Right ventricle myocardium superior (tissue), 1 donor: ENCODE measurements at regions not wholly inside any gene's neighbourhood (a gene's known extent, or its start where the extent isn't known, plus 50 kb on each side); places are given as distances from the start of the nearest gene placed in this dataset.
"Not testable (repeated sequence)": the region's sequence is repeated elsewhere in the genome, so short reads cannot be mapped to it uniquely, and the experiment has no call there.

Experiments used
- ATAC-seq: fragments of 200-7000 bp; cut with Tn5 transposase; one replicate; pipeline ENCODE4 v1.9.1; 2020; ENCODE audit warnings: mild to moderate bottlenecking; ENCODE audit not compliant: poor library complexity
- DNase-seq: peaks from one replicate; pipeline ENCODE4 v3.0.0-alpha.2; 2020
- intact Hi-C: fragments of 100-400 bp; cut with DNase I; formaldehyde crosslinking; loops from one replicate; pipeline ENCODE4 v1.11.2; 2022
- donor health status: DM: no; HTN: yes; CAD: no; lungs with severe emphysema.

GRCh38 chr2:138329162-138329561 lies 172.4 kb upstream of the SPOPL start:
- DNase-seq (no peak), ATAC-seq (no peak)
- intact Hi-C loops: no loop called here

GRCh38 chr2:138329591-138329990 lies 172.0 kb upstream of the SPOPL start:
- no peak for ATAC-seq
- DNase-seq: no peak
- intact Hi-C loops: no loop called here

DNA sequence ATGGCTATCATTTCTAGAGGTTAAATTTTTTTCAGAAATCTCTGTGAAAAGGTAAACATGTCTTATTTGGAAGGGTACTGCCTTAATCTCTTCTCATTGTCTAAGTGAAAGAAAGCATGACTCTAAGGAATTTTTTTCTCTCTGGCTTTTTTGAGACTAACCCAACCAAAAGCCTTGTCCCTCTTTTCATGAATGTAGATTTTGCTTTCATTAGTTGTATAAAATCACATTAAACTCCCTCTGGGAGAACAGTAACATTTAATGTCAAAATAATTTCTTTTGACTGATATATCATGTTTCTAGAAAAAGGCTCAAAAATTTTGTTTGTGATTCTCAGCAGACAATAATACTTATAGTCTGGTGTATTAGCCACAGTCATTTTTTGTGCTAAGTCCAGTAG lies 168.4 kb upstream of the SPOPL start:
- intact Hi-C loops: no loop called here
- no peak for DNase-seq
- no peak for ATAC-seq

GRCh38 chr2:138333677-138334076 lies 167.9 kb upstream of the SPOPL start:
- intact Hi-C loops: no loop called here
- DNase-seq (no peak), ATAC-seq (no peak)

GRCh38 chr2:138334323-138334722 lies 167.2 kb upstream of the SPOPL start:
- no peak for ATAC-seq
- DNase-seq: no peak
- intact Hi-C loops: no loop called here

DNA sequence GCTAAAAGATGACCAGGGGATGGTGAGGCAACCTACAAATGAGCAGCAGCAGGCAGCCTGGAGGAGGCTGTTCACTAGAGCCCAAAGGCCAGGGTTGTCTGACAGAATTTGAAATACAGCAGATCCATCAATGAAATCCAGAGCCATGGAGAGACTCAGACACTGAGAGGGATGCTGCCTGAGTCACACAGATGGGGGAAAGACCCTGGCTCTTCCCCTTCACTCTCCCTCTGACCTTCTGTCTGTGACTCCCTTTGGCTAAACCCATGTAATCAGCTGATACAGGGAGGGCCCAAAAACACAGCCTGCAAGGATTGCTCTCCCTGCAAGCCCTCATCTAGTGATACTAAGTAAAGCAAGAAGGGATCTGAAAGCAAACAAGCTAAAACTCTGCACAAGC lies 166.5 kb upstream of the SPOPL start:
- DNase-seq (no peak), ATAC-seq (no peak)

GRCh38 chr2:138336146-138336545 lies 165.4 kb upstream of the SPOPL start:
- DNase-seq (no peak), ATAC-seq (no peak)
- intact Hi-C loops: no loop called here

More for the DNA sequence above, 166.5 kb upstream of the SPOPL start:
- intact Hi-C loops: no loop called here

GRCh38 chr2:138355244-138355643 lies 146.3 kb upstream of the SPOPL start:
- intact Hi-C loops: no loop called here
- ATAC-seq (no peak), DNase-seq (no peak)

DNA sequence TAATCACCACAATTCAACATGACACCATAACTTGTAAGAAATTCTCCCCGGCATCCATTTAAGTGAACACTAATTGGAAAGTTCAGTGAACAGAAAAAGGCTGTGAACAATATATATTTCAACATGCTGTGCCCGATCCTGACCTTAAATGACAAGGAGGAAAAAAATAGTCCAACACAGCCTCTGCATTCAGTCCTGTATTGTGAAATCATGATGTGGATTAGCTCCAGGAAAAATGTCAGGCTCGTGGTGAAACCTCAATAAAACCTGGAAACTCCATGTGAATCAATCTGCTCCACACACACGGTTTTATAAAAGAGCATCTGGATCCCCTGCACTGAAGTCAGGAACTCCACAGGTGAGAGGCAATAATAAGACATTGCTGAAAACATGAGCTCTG lies 145.4 kb upstream of the SPOPL start:
- ATAC-seq (peak; percentile 43), DNase-seq (no peak)
- intact Hi-C loops: no loop called here

GRCh38 chr2:138359532-138359931 lies 142.0 kb upstream of the SPOPL start:
- ATAC-seq: no peak
- intact Hi-C loops: no loop called here

GRCh38 chr2:138364554-138365162 lies 136.9 kb upstream of the SPOPL start:
- DNase-seq (no peak), ATAC-seq (peak; percentile 64)
- intact Hi-C loops: no loop called here

More at GRCh38 chr2:138359532-138359931, 142.0 kb upstream of the SPOPL start:
- no peak for DNase-seq

DNA sequence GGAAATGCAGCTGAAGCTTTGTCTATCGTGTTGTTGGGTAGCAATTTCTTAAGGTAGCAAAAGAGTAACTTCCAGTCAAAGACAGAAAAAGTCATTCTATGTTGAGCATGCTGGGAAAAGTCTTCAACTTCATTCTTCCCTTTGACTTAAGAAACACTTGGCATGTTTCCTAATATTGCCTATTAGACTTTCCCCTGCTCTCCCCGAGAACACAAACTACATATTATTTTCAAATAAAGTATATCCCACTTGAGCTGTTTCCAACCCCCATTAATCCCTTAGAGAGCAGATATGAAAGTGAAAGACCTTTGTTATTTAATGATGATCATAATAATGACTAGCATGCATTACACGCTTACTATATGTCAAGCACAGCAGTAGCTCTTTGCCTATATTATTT lies 136.0 kb upstream of the SPOPL start:
- ATAC-seq: no peak
- intact Hi-C loops: no loop called here

GRCh38 chr2:138369856-138370255 lies 131.7 kb upstream of the SPOPL start:
- DNase-seq (no peak), ATAC-seq (no peak)
- intact Hi-C loops: loop anchor here (5.0 kb wide), 1 partner anchor 423 kb away; no protein-coding TSS in a partner anchor

More for the DNA sequence above, 136.0 kb upstream of the SPOPL start:
- DNase-seq: no peak

DNA sequence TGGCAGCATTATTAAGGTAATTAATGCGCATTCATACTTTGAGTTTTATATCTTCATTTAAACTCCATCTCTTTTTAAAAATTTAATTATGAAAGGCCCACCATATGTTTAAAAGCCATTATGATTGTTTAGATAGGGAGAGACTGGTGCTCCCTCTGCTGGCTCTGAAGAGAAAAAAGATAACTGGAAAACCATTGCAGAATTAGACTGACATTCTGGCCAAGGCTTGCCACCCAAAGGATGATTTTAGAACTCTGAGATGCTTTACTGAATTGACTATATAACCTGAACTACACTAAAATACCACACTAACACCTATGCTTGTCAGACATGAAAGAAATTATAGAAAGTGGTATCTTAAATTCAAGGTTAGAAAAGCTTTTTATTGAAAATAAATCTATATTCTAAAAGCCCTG lies 127.6 kb upstream of the SPOPL start:
- ATAC-seq: no peak
- no peak for DNase-seq
- intact Hi-C loops: loop anchor here (5.0 kb wide), 1 partner anchor 427 kb away; no protein-coding TSS in a partner anchor

DNA sequence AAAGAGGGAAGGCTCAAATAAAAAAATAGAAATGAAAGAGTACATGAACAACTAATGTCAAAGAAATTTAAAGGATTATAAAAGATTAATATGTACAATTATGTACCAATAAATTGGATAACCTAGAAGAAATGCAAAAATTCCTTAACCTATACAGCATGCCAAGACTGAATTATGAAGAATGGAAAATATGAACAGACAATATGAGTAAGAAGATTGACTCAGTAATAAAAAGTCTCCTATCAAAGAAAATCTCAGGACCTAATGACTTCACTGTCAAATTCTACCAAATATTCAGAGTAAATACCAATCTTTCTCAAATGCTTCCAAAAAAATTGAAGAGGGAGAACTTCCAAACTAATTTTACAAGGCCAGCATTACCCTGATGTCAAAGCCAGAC lies 120.2 kb upstream of the SPOPL start:
- ATAC-seq (no peak), DNase-seq (no peak)
- intact Hi-C loops: no loop called here

- ATAC-seq (no peak), DNase-seq (no peak)
- intact Hi-C loops: no loop called here
Measured at GRCh38 chr2:138382672-138383071, 118.9 kb upstream of the SPOPL start.

DNA sequence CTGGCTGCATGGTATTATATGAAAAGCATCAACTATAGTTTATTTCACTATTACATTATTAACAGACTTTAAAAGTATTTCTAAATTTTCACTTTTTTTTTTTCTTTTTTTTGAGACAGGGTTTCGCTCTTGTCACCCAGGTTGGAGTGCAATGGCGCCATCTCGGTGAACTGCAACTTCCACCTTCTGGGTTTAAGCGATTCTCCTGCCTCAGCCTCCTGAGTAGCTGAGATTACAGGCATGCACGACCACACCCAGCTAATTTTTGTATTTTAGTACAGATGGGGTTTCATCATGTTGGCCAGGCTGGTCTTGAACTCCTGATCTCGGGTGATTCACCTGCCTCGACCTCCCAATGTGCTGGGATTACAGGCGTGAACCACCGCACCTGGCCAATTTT lies 115.4 kb upstream of the SPOPL start:
- intact Hi-C loops, DNase-seq, ATAC-seq: not testable (repeated sequence)

DNA sequence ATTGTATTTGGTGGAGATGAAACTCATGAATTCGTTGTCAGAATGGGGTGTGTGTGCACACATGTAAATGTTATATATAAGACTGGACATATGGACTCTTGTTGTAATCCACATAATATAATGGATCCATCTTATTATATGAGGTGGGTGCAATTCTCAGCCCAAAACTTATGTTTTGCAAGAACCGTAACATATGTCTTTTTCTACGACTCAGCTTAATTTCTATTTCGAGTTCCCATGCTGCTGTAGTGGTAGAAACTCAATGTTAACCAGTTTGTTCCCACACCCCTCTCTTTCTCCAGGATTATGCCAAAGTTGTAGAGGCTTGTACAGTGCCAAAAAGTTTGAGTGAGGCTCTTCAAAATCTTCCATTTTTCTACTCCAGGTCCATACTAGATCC lies 112.5 kb upstream of the SPOPL start:
- intact Hi-C loops: no loop called here
- ATAC-seq (no peak), DNase-seq (no peak)

DNA sequence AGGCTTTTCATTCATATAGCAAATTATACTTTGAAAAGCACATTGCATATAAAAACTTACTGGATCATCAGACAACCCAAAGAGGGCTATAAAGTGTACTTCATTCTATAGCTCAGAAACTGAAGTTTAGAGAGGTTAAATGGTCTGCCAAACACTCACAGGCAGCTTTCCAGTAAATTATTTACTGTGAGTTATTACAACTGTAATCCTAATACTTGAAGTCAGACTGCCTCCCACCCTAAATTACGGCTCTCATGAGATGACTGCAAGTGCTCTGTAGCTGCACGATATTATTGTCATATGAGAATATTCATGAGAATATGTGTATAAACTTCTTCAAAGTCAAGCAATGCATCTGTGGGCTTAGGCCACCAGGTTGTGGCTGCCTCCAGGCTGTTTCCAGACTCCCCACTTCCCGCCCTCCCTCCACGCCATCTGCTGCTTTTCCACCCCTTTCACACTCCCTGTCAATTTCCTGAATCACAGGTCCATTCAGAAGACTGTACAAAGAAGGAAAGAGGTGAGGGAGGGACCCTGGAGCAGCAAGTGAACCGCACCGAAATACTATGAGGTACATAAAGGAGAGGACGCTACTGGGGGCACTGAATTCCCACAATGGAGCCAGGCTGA lies 111.1 kb upstream of the SPOPL start:
- DNase-seq (no peak), ATAC-seq (no peak)
- intact Hi-C loops: no loop called here

DNA sequence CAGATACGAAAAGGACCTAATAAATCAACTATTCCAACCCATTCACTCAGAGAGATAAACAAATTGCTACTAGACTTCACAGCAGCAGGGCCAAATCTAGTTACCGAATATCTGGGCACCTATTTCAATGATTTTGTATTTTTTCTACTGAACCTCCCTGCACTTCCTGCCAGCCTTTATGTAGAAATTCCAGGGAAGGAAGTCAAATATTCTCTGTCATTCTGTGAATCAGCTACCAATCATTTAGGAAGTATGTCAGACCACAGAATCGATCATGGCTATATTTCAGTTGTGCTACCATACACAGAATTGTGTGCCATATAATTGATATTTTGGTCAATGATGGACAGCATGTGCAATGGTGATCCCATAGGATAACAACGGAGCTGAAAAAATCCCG lies 109.6 kb upstream of the SPOPL start:
- DNase-seq (no peak), ATAC-seq (no peak)
- intact Hi-C loops: no loop called here
